DMS153 treated with DMSO at 0.1 percent for 48 hours (cell line): ENCODE measurements at regions not wholly inside any gene's neighbourhood (a gene's known extent, or its start where the extent isn't known, plus 50 kb on each side); places are given as distances from the start of the nearest gene placed in this dataset.
"Not testable (repeated sequence)": the region's sequence is repeated elsewhere in the genome, so short reads cannot be mapped to it uniquely, and the experiment has no call there.

Experiments used
- DNase-seq: peaks from one replicate; lab custom pipeline; 2025; ENCODE audit not compliant: unreplicated experiment; lab: John Stamatoyannopoulos, UW

DNA sequence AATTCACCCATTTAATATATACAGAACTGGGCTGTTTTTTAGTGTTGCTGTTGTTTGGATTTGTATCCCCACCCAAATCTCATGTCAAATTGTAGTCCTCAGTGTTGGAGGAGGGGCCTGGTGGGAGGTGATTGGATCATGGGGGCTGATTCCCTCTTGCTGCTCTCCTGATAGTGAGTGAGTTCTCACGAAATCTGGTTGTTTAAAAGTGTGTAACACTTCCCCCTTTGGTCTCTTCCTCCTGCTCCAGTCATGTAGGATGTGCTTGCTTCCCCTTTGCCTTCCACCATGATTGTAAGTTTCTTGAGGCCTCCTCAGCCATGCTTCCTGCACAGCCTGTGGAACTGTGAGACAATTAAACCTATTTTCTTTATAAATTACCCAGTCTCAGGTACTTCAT, 141.6 kb upstream of the AADAT start:
- no peak for DNase-seq

DNA sequence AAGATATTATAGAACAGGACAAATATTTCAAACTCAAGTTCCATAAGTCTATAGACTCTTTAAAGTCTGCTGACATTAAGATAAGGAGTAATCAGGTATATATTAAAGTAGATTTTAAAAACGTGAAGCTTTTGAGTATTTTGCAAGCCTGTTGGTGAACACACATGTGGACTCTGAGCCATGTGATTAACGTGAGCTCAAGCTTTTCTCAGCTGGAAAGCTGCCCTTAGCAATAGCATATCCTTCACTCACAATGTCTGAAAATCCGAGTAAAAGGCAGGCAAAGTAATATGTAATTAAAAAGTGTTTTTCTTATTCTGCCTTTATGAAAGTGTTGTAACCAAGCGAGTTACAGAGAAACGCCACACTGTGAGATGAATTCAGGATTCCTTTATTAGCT, 140.5 kb upstream of the AADAT start:
- no peak for DNase-seq

DNA sequence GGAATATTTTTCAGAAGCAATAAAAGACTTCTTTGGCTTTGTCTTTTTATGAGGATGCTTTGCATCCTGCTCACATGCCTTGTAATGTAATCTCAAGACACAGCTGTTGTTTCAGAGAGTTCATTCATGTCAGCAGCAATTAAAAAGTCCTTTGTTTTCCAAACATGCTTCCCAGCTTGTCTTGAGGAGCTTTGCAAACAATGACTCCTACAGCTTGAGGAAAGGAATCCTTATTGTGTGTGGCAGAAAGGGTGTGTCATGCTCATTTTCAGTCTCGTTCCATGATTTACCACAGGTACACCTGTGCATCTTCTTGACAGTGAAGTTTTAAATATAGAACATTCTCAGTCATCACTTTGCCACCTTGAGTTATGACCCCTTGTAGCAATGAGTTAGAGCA, 139.2 kb upstream of the AADAT start:
- DNase-seq = no peak

DNA sequence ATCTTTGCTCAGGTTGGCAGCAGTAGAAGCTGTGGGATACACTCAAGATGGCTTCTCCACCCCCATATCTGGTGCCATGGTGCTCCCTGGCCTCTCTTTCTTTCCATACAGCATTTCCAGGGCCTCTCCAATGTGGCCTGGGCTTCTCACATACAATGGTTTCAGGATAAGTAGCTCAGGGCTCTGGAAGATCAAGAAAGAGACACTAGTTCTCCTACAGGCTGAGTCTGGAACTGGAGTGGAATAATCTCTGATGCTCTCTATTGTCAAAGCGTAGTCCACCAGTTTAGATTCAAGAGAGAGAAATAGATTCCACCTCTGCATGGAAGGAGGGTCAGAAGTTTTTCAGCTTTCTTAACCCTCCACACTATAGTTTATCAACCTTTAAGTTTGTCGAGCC, 138.2 kb upstream of the AADAT start:
- DNase-seq = no peak

DNA sequence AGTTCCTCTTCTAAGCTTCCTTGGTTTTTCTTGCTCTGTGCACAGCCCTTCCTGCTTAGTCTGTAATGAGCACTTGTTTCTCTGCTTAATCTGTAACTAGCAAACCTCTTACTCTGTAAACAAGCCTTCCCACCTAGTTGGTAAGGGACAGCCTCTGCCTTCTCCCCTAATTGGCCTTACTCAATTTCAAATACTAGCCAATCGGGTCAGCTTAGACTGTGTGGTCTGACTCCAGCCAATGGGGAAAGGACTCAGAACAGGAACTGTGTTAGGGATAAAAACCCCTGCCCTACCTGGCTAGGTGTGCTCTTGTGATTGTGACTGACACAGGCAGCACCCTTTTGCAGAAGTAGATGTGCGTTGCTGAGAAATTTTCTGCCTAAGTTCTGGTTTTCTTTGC, 136.5 kb upstream of the AADAT start:
- no peak for DNase-seq

DNA sequence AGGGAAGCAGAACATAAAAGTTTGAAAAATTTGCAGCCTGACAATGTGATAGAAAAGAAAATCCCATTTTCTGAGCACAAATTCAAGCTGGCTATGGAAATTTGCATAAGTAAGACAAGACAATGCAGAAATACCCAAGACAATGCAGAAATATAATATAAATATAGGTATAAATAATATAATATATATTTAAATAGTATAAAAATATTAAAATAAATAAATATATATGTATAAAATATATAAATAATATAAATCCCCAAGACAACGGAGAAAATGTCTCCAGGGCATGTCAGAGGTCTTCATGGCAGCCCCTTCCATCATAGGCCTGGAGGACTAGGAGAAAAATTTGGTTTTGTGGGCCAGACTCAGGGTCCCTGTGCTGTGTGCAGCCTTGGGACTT, 125.0 kb upstream of the AADAT start:
- no peak for DNase-seq

DNA sequence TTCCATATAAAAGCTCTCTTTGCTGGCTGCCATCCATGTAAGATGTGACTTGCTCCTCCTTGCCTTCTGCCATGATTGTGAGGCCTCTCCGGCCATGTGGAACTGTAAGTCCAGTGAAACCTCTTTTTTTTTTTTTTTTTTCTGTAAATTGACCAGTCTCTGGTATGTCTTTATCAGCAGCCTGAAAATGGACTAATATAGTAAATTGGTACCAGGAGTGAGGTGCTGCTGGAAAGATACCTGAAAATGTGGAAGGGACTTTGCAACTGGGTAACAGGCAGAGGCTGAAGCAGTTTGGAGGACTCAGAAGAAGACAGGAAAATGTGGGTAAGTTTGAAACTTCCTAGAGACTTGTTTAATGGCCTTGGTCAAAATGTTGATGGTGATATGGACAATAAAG, 124.3 kb upstream of the AADAT start:
- DNase-seq = no peak

DNA sequence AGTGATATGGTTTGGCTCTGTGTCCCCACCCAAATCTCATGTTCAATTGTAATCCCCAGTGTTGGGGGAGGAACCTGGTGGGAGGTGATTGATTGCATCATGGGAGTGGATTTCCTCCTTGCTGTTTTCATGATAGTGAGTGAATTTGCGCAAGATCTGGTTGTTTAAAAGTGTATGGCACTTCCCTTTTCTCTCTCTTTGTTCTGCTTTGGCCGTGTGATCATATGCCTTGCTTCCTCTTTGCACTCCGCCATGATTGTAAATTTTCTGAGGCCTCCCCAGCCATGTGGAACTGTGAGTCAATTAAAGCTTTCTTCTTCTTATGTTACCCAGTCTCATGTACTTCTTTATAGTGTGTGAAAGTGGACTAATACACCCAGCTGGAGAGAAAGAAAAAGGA, 113.0 kb upstream of the AADAT start:
- no peak for DNase-seq

DNA sequence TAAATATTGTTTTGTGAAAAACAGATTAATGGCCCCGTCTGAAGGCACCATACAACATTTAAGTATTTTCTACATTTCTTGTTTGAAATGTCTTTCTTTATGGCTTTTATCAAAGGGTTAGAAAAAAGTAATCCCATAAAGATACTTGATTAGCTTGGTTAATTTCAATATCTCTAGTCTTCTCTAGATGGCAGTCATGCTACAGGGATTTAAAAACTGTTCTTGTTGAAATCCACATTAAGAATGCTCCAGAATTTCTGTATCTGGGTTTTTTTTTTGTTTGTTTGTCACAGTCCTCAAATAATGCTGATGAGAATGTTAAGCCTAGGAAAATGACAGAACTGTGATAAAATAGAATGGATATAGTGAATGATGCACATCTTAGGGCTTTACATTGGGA, 109.0 kb upstream of the AADAT start:
- DNase-seq = no peak

DNA sequence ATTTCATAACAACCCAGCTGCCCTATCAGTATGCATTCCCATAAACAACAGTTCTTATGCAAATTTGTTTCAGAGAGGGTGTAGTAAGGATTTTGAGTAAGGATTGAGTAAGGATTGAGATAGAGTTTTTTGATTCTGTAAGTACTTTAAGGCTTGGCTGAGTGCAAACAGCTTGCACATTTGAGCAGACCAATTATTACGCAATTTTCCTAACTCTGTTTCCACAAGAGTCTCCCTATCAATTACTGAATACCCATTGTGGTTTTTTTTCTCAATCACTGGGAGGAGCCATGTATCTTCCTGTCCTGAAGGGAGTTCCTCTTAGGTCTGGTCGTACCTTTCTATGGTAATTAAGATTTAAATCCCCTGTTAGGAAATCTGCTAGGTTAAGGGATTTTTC, 105.0 kb upstream of the AADAT start:
- DNase-seq = not testable (repeated sequence)

DNA sequence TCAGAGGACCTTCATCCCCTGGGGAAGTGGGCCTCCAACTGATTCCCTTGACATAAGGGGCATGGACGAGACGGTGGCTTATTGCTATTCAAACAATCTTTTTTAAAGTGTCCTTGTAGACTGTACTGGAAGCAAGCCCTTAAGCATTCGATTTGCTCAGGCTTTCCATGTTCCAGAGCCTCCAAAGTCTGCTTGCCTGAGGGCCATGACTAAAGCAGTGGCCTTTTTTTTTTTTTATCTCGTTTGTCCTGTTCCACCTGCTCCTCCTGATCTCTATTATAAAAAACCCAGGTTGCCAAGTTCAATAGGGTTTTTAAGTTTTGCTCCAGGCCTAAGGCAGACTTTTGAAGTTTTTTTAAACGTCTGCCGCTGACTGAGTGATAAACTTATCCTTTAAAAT, 103.7 kb upstream of the AADAT start:
- no peak for DNase-seq

DNA sequence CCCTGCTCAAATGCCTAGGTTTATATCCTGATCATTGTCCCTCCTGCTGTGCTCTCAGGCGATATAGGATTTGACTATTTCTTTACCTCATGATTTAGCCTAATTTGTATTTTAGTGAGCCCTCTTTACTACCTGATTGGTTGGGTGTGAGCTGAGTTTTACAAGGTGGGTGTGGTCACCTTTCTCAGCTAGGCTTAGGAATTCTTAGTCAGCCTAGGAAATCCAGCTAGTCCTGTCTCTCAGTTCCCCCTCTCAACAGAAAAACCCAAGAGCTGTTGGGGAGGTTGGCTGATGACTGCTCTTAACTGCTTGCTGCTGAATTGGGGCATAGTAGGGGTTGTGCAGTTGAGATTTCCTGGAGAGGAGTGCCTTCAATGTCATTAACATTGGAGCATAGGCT, 100.5 kb upstream of the AADAT start:
- DNase-seq = no peak

DNA sequence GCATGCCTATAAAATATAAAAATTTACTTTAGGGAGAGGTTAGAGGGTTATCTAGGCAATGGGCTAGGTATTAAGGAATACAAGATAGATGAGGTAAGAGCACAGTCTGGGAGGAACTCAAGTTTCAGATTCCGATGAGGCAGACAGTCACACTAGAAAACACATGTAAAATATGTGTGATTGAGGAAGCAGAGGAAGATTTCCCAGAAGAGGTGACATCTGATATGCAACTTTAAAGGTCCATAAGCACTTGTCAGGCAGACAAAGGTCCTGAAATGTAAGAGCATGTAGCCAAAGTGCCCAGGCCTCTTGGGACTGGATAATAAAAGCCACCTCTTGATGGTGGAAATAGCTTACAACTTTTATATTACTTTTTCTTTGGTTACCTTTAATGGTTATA, 81.1 kb upstream of the AADAT start:
- no peak for DNase-seq

DNA sequence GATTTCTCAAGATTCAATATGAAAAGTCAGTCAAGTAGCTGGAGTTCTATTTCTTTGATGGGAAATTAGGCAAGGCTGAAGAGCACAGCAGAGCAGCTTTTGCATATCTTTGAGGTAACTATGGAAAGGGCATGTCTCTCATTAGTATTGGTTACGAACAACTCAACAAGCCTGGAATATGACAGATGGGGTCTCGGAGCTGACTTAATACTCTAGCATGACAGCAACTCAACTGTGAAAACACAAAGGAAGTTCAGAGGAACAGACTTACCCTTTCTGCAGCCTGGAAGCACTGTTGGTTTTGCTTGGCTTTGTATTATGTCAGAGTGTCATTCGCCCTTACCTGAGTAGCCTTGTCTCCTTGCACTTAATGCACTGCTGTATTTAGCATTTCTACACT, 79.9 kb upstream of the AADAT start:
- no peak for DNase-seq

DNA sequence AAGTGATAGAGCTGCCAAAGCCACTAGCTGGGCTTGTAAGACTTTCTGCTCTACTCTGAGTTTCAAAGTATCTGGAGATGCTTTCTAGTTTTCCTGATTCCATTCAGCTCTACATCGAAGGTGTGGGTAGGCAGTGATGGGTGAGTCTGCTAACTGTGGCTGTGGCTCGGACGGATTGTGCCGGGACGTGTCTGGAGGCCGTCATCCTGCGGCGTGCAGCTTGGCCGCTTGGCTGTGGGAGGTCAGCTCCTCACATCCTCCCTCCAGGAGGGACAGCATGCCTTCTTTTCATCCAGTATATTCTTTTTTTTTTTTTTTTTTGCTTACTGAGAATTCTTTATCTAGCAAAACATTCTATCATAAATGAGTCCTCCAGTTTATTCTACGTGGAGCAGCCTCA, 77.9 kb upstream of the AADAT start:
- no peak for DNase-seq

DNA sequence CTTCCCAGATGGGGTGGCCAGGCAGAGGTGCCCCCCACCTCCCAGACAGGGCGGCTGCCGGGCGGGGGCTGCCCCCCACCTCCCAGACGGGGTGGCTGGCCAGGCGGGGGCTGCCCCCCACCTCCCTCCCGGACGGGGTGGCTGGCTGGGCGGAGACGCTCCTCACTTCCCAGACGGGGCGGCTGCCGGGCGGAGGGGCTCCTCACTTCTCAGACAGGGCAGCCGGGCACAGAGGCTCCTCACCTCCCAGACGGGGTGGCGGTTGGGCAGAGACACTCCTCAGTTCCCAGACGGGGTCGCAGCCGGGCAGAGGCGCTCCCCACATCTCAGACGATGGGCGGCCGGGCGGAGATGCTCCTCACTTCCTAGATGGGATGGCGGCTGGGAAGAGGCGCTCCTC, 76.4 kb upstream of the AADAT start:
- DNase-seq = not testable (repeated sequence)

DNA sequence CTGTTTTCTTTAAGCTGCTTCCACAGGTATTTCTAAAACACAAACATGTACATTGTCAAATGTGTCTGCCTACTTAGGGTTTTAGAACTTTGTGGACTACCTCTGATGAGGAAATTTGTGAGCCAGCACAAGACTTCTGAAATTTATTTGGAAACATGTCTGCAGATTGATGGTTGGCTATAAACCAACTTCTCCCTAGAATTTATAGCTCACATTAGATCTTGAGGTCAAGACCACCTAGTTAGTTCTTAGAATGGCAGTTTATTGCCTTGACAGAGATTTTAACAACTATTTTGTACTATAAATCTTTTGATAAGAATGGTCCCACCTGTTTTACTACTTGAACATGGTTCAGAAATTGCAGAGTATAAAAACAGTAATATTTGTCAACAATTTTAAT, 72.7 kb upstream of the AADAT start:
- no peak for DNase-seq

DNA sequence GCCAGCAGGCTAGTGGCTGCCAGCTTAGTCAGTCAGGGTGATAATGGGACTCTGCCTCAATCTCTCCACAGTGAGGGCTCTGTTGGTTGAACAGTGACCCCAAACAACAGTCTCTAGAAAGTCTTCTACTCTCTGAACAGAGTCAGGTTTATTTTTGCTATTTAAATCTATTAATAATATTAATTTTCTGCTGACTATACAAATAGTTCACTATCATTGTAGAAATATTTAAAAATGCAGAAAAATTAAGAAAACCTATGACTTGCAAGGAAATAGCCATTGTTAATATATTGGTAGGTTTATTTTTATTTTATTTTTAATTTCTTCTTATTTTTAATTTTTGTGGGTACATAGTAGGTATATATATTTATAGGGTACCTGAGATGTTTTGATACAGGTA, 67.9 kb upstream of the AADAT start:
- DNase-seq = no peak

DNA sequence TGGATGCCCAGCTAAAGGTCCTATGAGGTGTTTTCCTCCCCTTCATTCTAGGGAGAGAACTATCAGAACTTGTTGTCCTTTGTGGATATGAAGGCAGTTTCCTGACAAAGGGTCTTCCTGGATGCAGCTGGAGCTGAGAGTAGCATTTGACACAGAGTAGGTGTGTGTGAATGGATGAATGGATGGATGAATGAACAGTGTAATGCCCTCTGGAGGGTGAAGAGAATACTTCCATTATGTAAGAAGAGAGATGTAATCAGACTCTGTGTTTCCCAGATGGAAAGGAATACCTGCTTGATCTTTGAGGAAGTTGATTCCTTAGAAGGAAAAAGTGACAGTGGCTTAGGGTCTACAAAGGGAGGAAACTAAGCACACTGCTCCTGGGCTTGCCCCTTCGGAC, 55.4 kb upstream of the AADAT start:
- DNase-seq = no peak

DNA sequence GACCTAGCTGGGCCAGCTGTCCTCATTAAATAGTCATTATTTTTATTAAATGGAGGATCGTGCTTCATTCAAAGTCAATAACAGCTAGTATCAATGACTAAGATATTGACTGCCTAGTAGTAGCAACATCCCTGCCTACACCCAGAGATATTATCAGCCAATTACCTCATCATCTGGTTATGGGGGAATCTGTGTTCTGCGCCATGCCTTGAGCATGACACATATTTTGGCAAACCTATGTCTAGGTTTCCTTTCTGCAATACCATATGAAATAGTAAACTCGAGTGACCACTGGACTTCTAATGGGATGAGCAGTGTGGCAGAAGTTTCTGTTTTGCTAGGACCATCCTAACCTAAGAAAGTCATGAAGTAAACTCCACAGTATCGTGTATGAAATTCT, 50.0 kb upstream of the AADAT start:
- DNase-seq = no peak
